ENCODE measurements at regions not wholly inside any gene's neighbourhood (a gene's known extent, or its start where the extent isn't known, plus 50 kb on each side); places are given as distances from the start of the nearest gene placed in this dataset.
A peak's percentile ranks its signal among the peaks of the same experiment; 100 is the strongest.

DNA sequence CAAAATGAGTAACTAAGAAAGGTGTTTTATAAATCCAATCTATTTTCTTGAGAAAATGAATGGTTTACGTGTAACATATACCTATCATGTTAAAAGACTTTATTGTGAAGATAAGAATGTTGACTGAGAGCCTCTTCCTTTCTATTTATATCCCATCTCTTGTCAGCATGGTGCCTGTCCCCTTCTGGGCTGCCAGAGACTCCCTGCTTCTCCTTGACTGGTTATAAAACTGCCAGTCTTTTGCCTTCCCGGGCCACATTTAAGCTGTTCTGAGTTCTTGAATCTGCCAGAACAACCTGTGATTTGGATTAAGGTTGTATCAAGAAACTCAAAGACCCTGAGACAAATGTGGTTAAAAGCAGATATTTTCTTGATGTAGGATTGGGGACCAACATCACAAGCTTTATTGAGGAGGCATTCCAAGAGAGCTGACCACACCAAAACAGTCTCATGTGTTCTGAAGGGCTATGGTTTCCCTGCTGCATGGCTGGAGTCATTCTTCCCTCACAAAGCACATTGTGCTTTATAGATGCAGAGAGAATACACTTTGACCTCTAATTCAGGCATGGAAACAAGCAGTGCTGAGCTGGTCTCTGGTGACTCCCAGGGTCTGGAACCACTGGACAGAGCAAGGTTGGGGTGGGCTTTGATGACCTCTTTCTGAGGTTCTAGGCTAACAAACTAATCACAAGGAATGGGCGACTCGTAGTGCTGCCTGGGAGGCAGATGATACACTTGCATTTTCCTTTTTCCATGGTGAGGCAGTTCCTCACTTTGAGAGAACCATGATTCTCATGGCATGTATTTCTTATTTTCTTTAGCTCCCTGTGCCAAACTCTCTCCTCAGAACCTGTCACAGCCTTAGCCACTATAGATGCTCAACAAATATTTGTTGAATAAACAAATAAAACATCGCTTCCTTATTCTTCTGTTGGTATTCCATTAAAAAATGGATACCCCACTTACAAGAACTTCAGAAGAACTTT, 205.0 kb upstream of the PREP start:
- H4K20me1 ChIP-seq (ENCODE audit: low read depth) = no peaks in the 10 kb centered on the region
- H3K79me2 ChIP-seq (ENCODE audit: low read depth) = no peaks in the 10 kb centered on the region
- no peaks in the 10 kb centered on the region for H3K27me3 ChIP-seq
- DNase-seq (ENCODE audit: low spot score) = no peak
- TF ChIP-seq EZH2phosphoT487 (IDR thresholded peaks at IDR 0.05) = no peak
- TF ChIP-seq, protein P1, sequence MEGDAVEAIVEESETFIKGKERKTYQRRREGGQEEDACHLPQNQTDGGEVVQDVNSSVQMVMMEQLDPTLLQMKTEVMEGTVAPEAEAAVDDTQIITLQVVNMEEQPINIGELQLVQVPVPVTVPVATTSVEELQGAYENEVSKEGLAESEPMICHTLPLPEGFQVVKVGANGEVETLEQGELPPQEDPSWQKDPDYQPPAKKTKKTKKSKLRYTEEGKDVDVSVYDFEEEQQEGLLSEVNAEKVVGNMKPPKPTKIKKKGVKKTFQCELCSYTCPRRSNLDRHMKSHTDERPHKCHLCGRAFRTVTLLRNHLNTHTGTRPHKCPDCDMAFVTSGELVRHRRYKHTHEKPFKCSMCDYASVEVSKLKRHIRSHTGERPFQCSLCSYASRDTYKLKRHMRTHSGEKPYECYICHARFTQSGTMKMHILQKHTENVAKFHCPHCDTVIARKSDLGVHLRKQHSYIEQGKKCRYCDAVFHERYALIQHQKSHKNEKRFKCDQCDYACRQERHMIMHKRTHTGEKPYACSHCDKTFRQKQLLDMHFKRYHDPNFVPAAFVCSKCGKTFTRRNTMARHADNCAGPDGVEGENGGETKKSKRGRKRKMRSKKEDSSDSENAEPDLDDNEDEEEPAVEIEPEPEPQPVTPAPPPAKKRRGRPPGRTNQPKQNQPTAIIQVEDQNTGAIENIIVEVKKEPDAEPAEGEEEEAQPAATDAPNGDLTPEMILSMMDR (IDR thresholded peaks at IDR 0.05) = no peak
- TF ChIP-seq EZH2 (IDR thresholded peaks at IDR 0.05) = no peak
- Mint-ChIP-seq H3K27ac (no peak overlapping the region), H3K9me3 (no peaks in the 10 kb centered on the region), H3K27me3 (ENCODE audit: insufficient read depth, low read depth) (peaks cover 5% of the 10 kb centered on the region), H3K4me3 (no peak overlapping the region), H3K4me1 (no peaks in the 10 kb centered on the region), H3K36me3 (no peaks in the 10 kb centered on the region)
- H2AFZ ChIP-seq (replicated peaks) = peak overlapping the region; percentile 39
- H3K9ac ChIP-seq = no peak overlapping the region
- H3K4me1 ChIP-seq = no peaks in the 10 kb centered on the region
- H3K9me3 ChIP-seq (ENCODE audit: low read depth) = no peaks in the 10 kb centered on the region
- H3K4me3 ChIP-seq = no peak overlapping the region
- no peak overlapping the region for H3K4me2 ChIP-seq
- H3K36me3 ChIP-seq = no peaks in the 10 kb centered on the region
- H3F3A ChIP-seq (ENCODE audit: low read depth) = no peaks in the 10 kb centered on the region
- H3K27ac ChIP-seq = no peak overlapping the region

DNA sequence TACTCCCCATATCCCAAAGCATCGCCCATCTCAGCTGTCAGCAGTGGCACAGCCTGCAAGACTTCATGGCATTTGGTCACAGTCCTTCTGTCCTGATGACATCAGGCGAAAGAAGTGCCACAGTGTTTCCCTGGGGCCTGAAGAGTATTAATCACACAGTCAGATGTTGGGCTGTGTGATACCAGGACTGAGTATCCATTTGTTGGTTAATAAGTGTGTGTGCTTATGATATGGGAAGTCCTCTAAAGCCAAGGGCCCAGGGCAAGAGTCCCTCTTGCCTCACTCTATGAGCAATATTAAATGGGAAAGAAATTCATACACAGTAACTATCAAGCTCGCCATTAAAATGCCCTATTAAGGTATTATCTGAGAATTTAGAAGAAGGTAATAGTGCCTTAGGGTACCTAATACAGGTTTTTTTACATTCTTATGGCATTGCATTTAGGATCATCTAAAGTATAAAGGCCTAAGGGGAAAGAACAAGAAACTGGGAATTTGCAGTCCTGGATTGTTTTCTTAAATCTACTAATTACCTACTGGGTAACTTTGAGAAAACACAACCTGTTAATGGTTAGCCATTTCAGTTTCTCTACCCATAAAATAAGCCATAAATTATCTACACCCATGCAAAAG, 204.1 kb upstream of the PREP start:
- no peak for TF ChIP-seq EZH2 (IDR thresholded peaks at IDR 0.05)
- TF ChIP-seq, protein P1 (IDR thresholded peaks at IDR 0.05) = no peak
- TF ChIP-seq EZH2phosphoT487 (IDR thresholded peaks at IDR 0.05) = no peak
- no peak for DNase-seq (ENCODE audit: low spot score)
- no peaks in the 10 kb centered on the region for H3K79me2 ChIP-seq (ENCODE audit: low read depth)
- H3K9me3 ChIP-seq (ENCODE audit: low read depth) = no peaks in the 10 kb centered on the region
- no peaks in the 10 kb centered on the region for H3K4me1 ChIP-seq
- no peaks in the 10 kb centered on the region for H3K36me3 ChIP-seq
- H3K27ac ChIP-seq = no peak overlapping the region
- no peaks in the 10 kb centered on the region for H4K20me1 ChIP-seq (ENCODE audit: low read depth)
- Mint-ChIP-seq H3K36me3 (no peaks in the 10 kb centered on the region), H3K9me3 (no peaks in the 10 kb centered on the region), H3K27me3 (ENCODE audit: insufficient read depth, low read depth) (peaks cover 5% of the 10 kb centered on the region), H3K4me1 (no peaks in the 10 kb centered on the region), H3K27ac (no peak overlapping the region), H3K4me3 (no peak overlapping the region)
- H3F3A ChIP-seq (ENCODE audit: low read depth) = no peaks in the 10 kb centered on the region
- no peak overlapping the region for H2AFZ ChIP-seq (replicated peaks)
- H3K4me3 ChIP-seq = no peak overlapping the region
- H3K27me3 ChIP-seq = no peaks in the 10 kb centered on the region
- no peak overlapping the region for H3K9ac ChIP-seq
- H3K4me2 ChIP-seq = no peak overlapping the region

DNA sequence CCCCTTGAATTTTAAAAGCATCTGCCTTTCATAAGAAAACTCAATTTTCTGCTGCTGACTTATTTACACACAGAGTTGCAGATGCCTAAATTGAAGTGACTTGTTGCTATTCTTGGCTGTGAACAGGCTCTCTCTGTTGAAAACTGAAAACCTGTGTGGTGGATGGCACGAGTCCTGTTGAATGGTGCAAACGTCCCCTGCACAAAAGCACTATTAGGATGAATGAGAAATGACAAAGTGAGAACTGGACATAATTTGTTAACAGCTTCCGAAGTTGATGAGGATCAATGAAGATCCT, 201.7 kb upstream of the PREP start:
- Mint-ChIP-seq H3K27me3 (ENCODE audit: insufficient read depth, low read depth) (peaks cover 5% of the 10 kb centered on the region), H3K27ac (no peak overlapping the region), H3K36me3 (no peaks in the 10 kb centered on the region), H3K4me3 (no peak overlapping the region), H3K4me1 (no peaks in the 10 kb centered on the region), H3K9me3 (no peaks in the 10 kb centered on the region)
- Histone ChIP-seq H3K4me2 (no peak overlapping the region), H2AFZ (replicated peaks) (no peak overlapping the region), H3K36me3 (no peaks in the 10 kb centered on the region), H3K4me1 (no peaks in the 10 kb centered on the region), H3F3A (ENCODE audit: low read depth) (no peaks in the 10 kb centered on the region), H4K20me1 (ENCODE audit: low read depth) (no peaks in the 10 kb centered on the region), H3K27ac (no peak overlapping the region), H3K4me3 (no peak overlapping the region), H3K27me3 (no peaks in the 10 kb centered on the region), H3K9ac (no peak overlapping the region), H3K9me3 (ENCODE audit: low read depth) (no peaks in the 10 kb centered on the region), H3K79me2 (ENCODE audit: low read depth) (no peaks in the 10 kb centered on the region)
- DNase-seq (ENCODE audit: low spot score) = no peak
- TF ChIP-seq EZH2phosphoT487 (IDR thresholded peaks at IDR 0.05) (no peak), EZH2 (IDR thresholded peaks at IDR 0.05) (no peak)
- TF ChIP-seq, protein P1 (IDR thresholded peaks at IDR 0.05) = no peak

All from neural progenitor cell (in vitro differentiated cells).